M059J (cell line): ENCODE measurements at regions not wholly inside any gene's neighbourhood (a gene's known extent, or its start where the extent isn't known, plus 50 kb on each side); places are given as distances from the start of the nearest gene placed in this dataset.
"Not testable (repeated sequence)": the region's sequence is repeated elsewhere in the genome, so short reads cannot be mapped to it uniquely, and the experiment has no call there.

ENCODE experiments used
- DNase-seq: peaks from one replicate; pipeline ENCODE4 v3.0.0-alpha.2; 2012; ENCODE audit warnings: low read depth

GRCh38 chrX:66914080-66914479 is 275.2 kb upstream of the EDA2R start:
- peak; percentile 5 for DNase-seq

GRCh38 chrX:66912417-66912816 is 273.5 kb upstream of the EDA2R start:
- DNase-seq: no peak

GRCh38 chrX:66902081-66902480 is 263.2 kb upstream of the EDA2R start:
- DNase-seq: no peak

- no peak for DNase-seq
Measured at GRCh38 chrX:66900886-66901285, 262.0 kb upstream of the EDA2R start.

- no peak for DNase-seq
Measured at GRCh38 chrX:66892004-66892403, 253.1 kb upstream of the EDA2R start.

GRCh38 chrX:66889418-66889817 is 250.5 kb upstream of the EDA2R start:
- DNase-seq: no peak

GRCh38 chrX:66882101-66882500 is 243.2 kb upstream of the EDA2R start:
- no peak for DNase-seq

- no peak for DNase-seq
Measured at GRCh38 chrX:66876776-66877175, 237.9 kb upstream of the EDA2R start.

- no peak for DNase-seq
Measured at GRCh38 chrX:66872771-66873170, 233.9 kb upstream of the EDA2R start.

GRCh38 chrX:66863721-66864120 is 224.8 kb upstream of the EDA2R start:
- no peak for DNase-seq

GRCh38 chrX:66833426-66833825 is 194.5 kb upstream of the EDA2R start:
- DNase-seq: no peak

- no peak for DNase-seq
Measured at GRCh38 chrX:66815227-66815626, 176.3 kb upstream of the EDA2R start.

GRCh38 chrX:66794514-66794913 is 155.6 kb upstream of the EDA2R start:
- not testable (repeated sequence) for DNase-seq

GRCh38 chrX:66766318-66766717 is 127.4 kb upstream of the EDA2R start:
- DNase-seq: no peak

GRCh38 chrX:66760651-66761050 is 121.8 kb upstream of the EDA2R start:
- peak; percentile 1 for DNase-seq

- no peak for DNase-seq
Measured at GRCh38 chrX:66756717-66757116, 117.8 kb upstream of the EDA2R start.

GRCh38 chrX:66751136-66751782 is 112.4 kb upstream of the EDA2R start:
- no peak for DNase-seq

GRCh38 chrX:66744519-66744918 is 105.6 kb upstream of the EDA2R start:
- DNase-seq: not testable (repeated sequence)

- DNase-seq: peak; percentile 2
Measured at GRCh38 chrX:66731398-66731797, 92.5 kb upstream of the EDA2R start.

GRCh38 chrX:66728818-66729271 is 90.0 kb upstream of the EDA2R start:
- DNase-seq: peak; percentile 2

- no peak for DNase-seq
Measured at GRCh38 chrX:66717926-66718325, 79.0 kb upstream of the EDA2R start.

GRCh38 chrX:66698273-66699204 is 59.7 kb upstream of the EDA2R start:
- no peak for DNase-seq

- not testable (repeated sequence) for DNase-seq
Measured at GRCh38 chrX:66692512-66692911, 53.6 kb upstream of the EDA2R start.
